GM12878 (cell line): ENCODE measurements at regions not wholly inside any gene's neighbourhood (a gene's known extent, or its start where the extent isn't known, plus 50 kb on each side); places are given as distances from the start of the nearest gene placed in this dataset.

Source experiments
- BRCA1 ChIP-seq: IDR thresholded peaks from 2 replicates; pipeline ENCODE4 v1.6.1; 2011; ENCODE audit warnings: low read depth, low read length, improper control_type of control experiment
- CREB1 ChIP-seq: IDR thresholded peaks from 2 replicates; pipeline ENCODE4 v1.6.1; 2012; ENCODE audit warnings: low read depth, mild to moderate bottlenecking, inconsistent platforms
- CTCF ChIP-seq, 3 experiments: IDR thresholded peaks in 2 of 3; conservative IDR thresholded peaks in 1 of 3; 2 replicates each; pipeline ENCODE4 v1.5.1; 2011; ENCODE audit warnings: low read depth in 3 of 3, low read length in 3 of 3, mild to moderate bottlenecking in 3 of 3, control low read depth in 2 of 3, moderate library complexity in 2 of 3, inconsistent platforms in 1 of 3, mixed read lengths in 1 of 3; ENCODE audit not compliant: control insufficient read depth in 2 of 3, insufficient read depth in 1 of 3; ENCODE audit errors: extremely low read depth in 1 of 3
- EP300 ChIP-seq, 2 experiments: fragments of 150-350 bp in 1 of 2; IDR thresholded peaks; 2 replicates each; pipeline ENCODE4 v1.6.1; 2011 to 2012; ENCODE audit warnings: low read depth in 2 of 2, low read length in 2 of 2, borderline replicate concordance in 1 of 2, improper control_type of control experiment in 1 of 2, inconsistent platforms in 1 of 2; ENCODE audit not compliant: control insufficient read depth in 1 of 2
- FOXK2 ChIP-seq: fragments of 450-650 bp; IDR thresholded peaks from 2 replicates; pipeline ENCODE4 v1.6.1; 2017; ENCODE audit warnings: mild to moderate bottlenecking, moderate library complexity
- GABPA ChIP-seq: IDR thresholded peaks from 2 replicates; pipeline ENCODE4 v1.6.1; 2014; ENCODE audit warnings: antibody characterized with exemption, low read depth, mild to moderate bottlenecking, inconsistent platforms
- HDAC2 ChIP-seq: fragments of 200-600 bp; sonication (generic); IDR thresholded peaks from 2 replicates; pipeline ENCODE4 v1.6.1; 2017
- POLR2A ChIP-seq: IDR thresholded peaks from 2 replicates; pipeline ENCODE4 v1.6.1; 2011; ENCODE audit warnings: low read depth, mild to moderate bottlenecking, low read length
- POLR2AphosphoS5 ChIP-seq: IDR thresholded peaks from 2 replicates; pipeline ENCODE4 v1.6.1; 2011; ENCODE audit warnings: mild to moderate bottlenecking, low read length, inconsistent platforms
- RBBP5 ChIP-seq: fragments of 200-600 bp; sonication (generic); conservative IDR thresholded peaks from 2 replicates; pipeline ENCODE4 v1.6.1; 2016
- RFX5 ChIP-seq: IDR thresholded peaks from 2 replicates; pipeline ENCODE4 v1.6.1; 2011; ENCODE audit warnings: low read depth, low read length, improper control_type of control experiment
- YY1 ChIP-seq: IDR thresholded peaks from 2 replicates; pipeline ENCODE4 v1.6.1; 2011; ENCODE audit warnings: low read depth, mild to moderate bottlenecking, low read length
- ZBTB33 ChIP-seq: fragments of 450-650 bp; IDR thresholded peaks from 2 replicates; pipeline ENCODE4 v1.6.1; 2017; ENCODE audit warnings: mild to moderate bottlenecking
- ZBTB40 ChIP-seq: fragments of 450-650 bp; IDR thresholded peaks from 2 replicates; pipeline ENCODE4 v1.6.1; 2016; ENCODE audit warnings: mild to moderate bottlenecking, moderate library complexity, borderline replicate concordance

GRCh38 chr3:176968631-176969030 lies 228.7 kb downstream of the TBL1XR1 start:
- TF ChIP-seq ZBTB40 (no peak), YY1 (no peak), ZBTB33 (no peak), POLR2AphosphoS5 (no peak), HDAC2 (no peak), POLR2A (no peak), CTCF (IDR thresholded peaks at IDR 0.05 in 2 of 3, conservative IDR thresholded peaks at IDR 0.05 in 1 of 3; ENCODE audit: control insufficient read depth in 2 of 3, extremely low read depth in 1 of 3, insufficient read depth in 1 of 3, low read depth in 3 of 3, low read length in 3 of 3) (no peak), GABPA (no peak), EP300 (IDR thresholded peaks at IDR 0.05; ENCODE audit: borderline replicate concordance in 1 of 2, control insufficient read depth in 1 of 2, low read depth in 2 of 2, low read length in 2 of 2) (no peak), RFX5 (no peak), CREB1 (no peak), RBBP5 (no peak), BRCA1 (no peak), FOXK2 (no peak)
